ENCODE measurements at regions not wholly inside any gene's neighbourhood (a gene's known extent, or its start where the extent isn't known, plus 50 kb on each side); places are given as distances from the start of the nearest gene placed in this dataset.

- no peak for DNase-seq
Measured at GRCh38 chr4:188197566-188197965, 58.3 kb downstream of the TRIML1 start.

- no peak for DNase-seq
Measured at GRCh38 chr4:188198982-188199792, 59.9 kb downstream of the TRIML1 start.

GRCh38 chr4:188201851-188202250 lies 62.6 kb downstream of the TRIML1 start:
- no peak for DNase-seq

GRCh38 chr4:188206783-188207182 lies 67.5 kb downstream of the TRIML1 start:
- DNase-seq, result no peak

- no peak for DNase-seq
Measured at GRCh38 chr4:188214861-188215260, 75.6 kb downstream of the TRIML1 start.

- no peak for DNase-seq
Measured at GRCh38 chr4:188218392-188218791, 79.2 kb downstream of the TRIML1 start.

GRCh38 chr4:188220006-188220405 lies 80.8 kb downstream of the TRIML1 start:
- no peak for DNase-seq

GRCh38 chr4:188221090-188221489 lies 81.8 kb downstream of the TRIML1 start:
- DNase-seq, result no peak

- no peak for DNase-seq
Measured at GRCh38 chr4:188228279-188228678, 89.0 kb downstream of the TRIML1 start.

- no peak for DNase-seq
Measured at GRCh38 chr4:188232428-188232827, 93.2 kb downstream of the TRIML1 start.

- no peak for DNase-seq
Measured at GRCh38 chr4:188242041-188242440, 102.8 kb downstream of the TRIML1 start.

GRCh38 chr4:188245651-188246050 lies 106.4 kb downstream of the TRIML1 start:
- DNase-seq, result no peak

- DNase-seq, result no peak
Measured at GRCh38 chr4:188246488-188246887, 107.2 kb downstream of the TRIML1 start.

GRCh38 chr4:188254211-188254610 lies 115.0 kb downstream of the TRIML1 start:
- DNase-seq, result no peak

GRCh38 chr4:188262464-188262863 lies 123.2 kb downstream of the TRIML1 start:
- DNase-seq, result no peak

GRCh38 chr4:188263321-188263720 lies 124.1 kb downstream of the TRIML1 start:
- DNase-seq, result no peak

GRCh38 chr4:188266386-188266785 lies 127.1 kb downstream of the TRIML1 start:
- DNase-seq, result no peak

GRCh38 chr4:188268131-188268908 lies 129.1 kb downstream of the TRIML1 start:
- no peak for DNase-seq

GRCh38 chr4:188270273-188271069 lies 131.2 kb downstream of the TRIML1 start:
- DNase-seq, result no peak

GRCh38 chr4:188275686-188276085 lies 136.4 kb downstream of the TRIML1 start:
- no peak for DNase-seq

GRCh38 chr4:188279184-188279583 lies 139.9 kb downstream of the TRIML1 start:
- DNase-seq, result no peak

GRCh38 chr4:188282471-188283232 lies 143.4 kb downstream of the TRIML1 start:
- no peak for DNase-seq

Data from DMS153 (cell line).